ENCODE measurements at regions not wholly inside any gene's neighbourhood (a gene's known extent, or its start where the extent isn't known, plus 50 kb on each side); places are given as distances from the start of the nearest gene placed in this dataset.

DNA sequence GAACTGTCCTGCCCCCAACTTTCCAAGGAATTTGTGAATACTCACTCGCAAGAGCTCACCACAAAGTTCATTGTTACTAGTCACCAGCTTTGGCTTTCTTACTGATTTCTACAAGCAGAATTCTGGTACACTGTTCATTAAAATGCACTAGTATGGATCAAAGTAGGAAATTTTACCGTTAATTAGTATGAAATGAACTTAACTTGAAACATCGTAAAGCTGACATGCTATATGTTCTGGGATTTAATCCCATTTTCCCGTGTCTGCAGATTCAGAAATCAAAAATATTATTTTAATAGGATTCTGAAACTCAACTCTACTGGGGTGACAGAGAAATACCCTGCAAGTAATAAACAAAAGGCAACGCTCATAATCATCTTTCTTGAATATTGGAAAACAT lies 399.3 kb downstream of the DOK5 start:
- TF ChIP-seq CTCF (conservative IDR thresholded peaks at IDR 0.05) (no peak), EZH2 (IDR thresholded peaks at IDR 0.05; ENCODE audit: low read depth) (no peak)

All from PC-9 (cell line).